SK-N-SH (cell line): ENCODE measurements at regions not wholly inside any gene's neighbourhood (a gene's known extent, or its start where the extent isn't known, plus 50 kb on each side); places are given as distances from the start of the nearest gene placed in this dataset.

Experiments
- CTCF ChIA-PET: fragments of 300-600, 350-600 bp; formaldehyde crosslinking; extraction: SDS; loops from one replicate; lab custom pipeline; 2021; lab: Yijun Ruan, JAX
- POLR2A ChIA-PET: fragments of 350-600 bp; sonication (Branson Sonifier 250); formaldehyde crosslinking; extraction: SDS; loops from one replicate; lab custom pipeline; 2020; ENCODE audit warnings: antibody characterized with exemption, inconsistent platforms; lab: Yijun Ruan, JAX
- DNase-seq: peaks from one replicate; pipeline ENCODE4 v3.0.0; 2012
- H2AFZ ChIP-seq: fragments of 200-600 bp; sonication (generic); 2 replicates; pipeline ENCODE4 v1.8.1; 2016; ENCODE audit warnings: antibody characterized with exemption, mild to moderate bottlenecking, low read depth
- H3F3A ChIP-seq: fragments of 200-600 bp; sonication (generic); replicated peaks from 2 replicates; pipeline ENCODE3; 2016; ENCODE audit warnings: antibody characterized with exemption, mild to moderate bottlenecking; ENCODE audit not compliant: insufficient read depth
- H3K27ac ChIP-seq, 2 experiments: fragments of 200-500 bp in 1 of 2; fragments of 200-600 bp in 1 of 2; sonication (Bioruptor generic) in 1 of 2; sonication (generic), shearing (Covaris generic) in 1 of 2; 2 replicates each; pipeline versions ENCODE4 v1.5.1 to v1.6.1; 2014 to 2016; ENCODE audit warnings: low read depth in 2 of 2, inconsistent platforms in 1 of 2, low read length in 1 of 2, mild to moderate bottlenecking in 1 of 2, mixed read lengths in 1 of 2
- H3K27me3 ChIP-seq: fragments of 200-600 bp; sonication (generic), shearing (Covaris generic); 2 replicates; pipeline ENCODE4 v1.6.1; 2016; ENCODE audit warnings: mixed run types; ENCODE audit not compliant: insufficient read depth
- H3K36me3 ChIP-seq, 2 experiments: fragments of 200-500 bp in 1 of 2; fragments of 200-600 bp in 1 of 2; sonication (Bioruptor generic) in 1 of 2; sonication (generic) in 1 of 2; replicated peaks in 1 of 2; 2 replicates each; pipeline versions ENCODE3 to v1.5.1; 2014 to 2016; ENCODE audit warnings: low read length in 1 of 2, mild to moderate bottlenecking in 1 of 2; ENCODE audit not compliant: insufficient read depth in 2 of 2, control insufficient read depth in 1 of 2
- H3K4me1 ChIP-seq, 2 experiments: fragments of 200-500 bp in 1 of 2; fragments of 200-600 bp in 1 of 2; sonication (Bioruptor generic) in 1 of 2; sonication (generic), shearing (Covaris generic) in 1 of 2; 2 replicates each; pipeline versions ENCODE4 v1.5.1 to v1.6.1; 2014 to 2016; ENCODE audit warnings: low read depth in 1 of 2, low read length in 1 of 2, mixed run types in 1 of 2; ENCODE audit not compliant: insufficient read depth in 2 of 2, control insufficient read depth in 1 of 2
- H3K4me2 ChIP-seq: fragments of 200-600 bp; sonication (generic), shearing (Covaris generic); 2 replicates; pipeline ENCODE4 v1.6.1; 2017; ENCODE audit warnings: mixed run types
- H3K4me3 ChIP-seq, 2 experiments: fragments of 200-500 bp in 1 of 2; fragments of 200-600 bp in 1 of 2; sonication (Bioruptor generic) in 1 of 2; sonication (generic), shearing (Covaris generic) in 1 of 2; 2 replicates each; pipeline versions ENCODE4 v1.5.1 to v1.8.1; 2014 to 2016; ENCODE audit warnings: low read depth in 2 of 2, inconsistent platforms in 1 of 2, low read length in 1 of 2, mild to moderate bottlenecking in 1 of 2, mixed read lengths in 1 of 2, moderate library complexity in 1 of 2
- H3K79me2 ChIP-seq: fragments of 200-600 bp; sonication (generic); 2 replicates; pipeline ENCODE4 v1.8.1; 2017; ENCODE audit warnings: mild to moderate bottlenecking; ENCODE audit not compliant: insufficient read depth
- H3K9ac ChIP-seq: fragments of 200-600 bp; sonication (generic); 2 replicates; pipeline ENCODE4 v1.6.1; 2017; ENCODE audit warnings: mixed run types
- H3K9me2 ChIP-seq: fragments of 200-600 bp; sonication (generic); 2 replicates; pipeline ENCODE4 v1.6.1; 2017; ENCODE audit warnings: mixed run types
- H3K9me3 ChIP-seq: fragments of 200-600 bp; sonication (generic); 2 replicates; pipeline ENCODE4 v1.6.1; 2017; ENCODE audit warnings: mixed run types, mild to moderate bottlenecking, moderate library complexity
- H4K20me1 ChIP-seq: fragments of 200-600 bp; sonication (generic); 2 replicates; pipeline ENCODE4 v1.6.1; 2017; ENCODE audit warnings: mild to moderate bottlenecking, mixed run types; ENCODE audit not compliant: insufficient read depth
- EP300 ChIP-seq, 2 experiments: IDR thresholded peaks; 2 replicates each; pipeline versions ENCODE4 v1.4.0 to v1.6.1; 2012; ENCODE audit warnings: borderline replicate concordance in 1 of 2, low read depth in 1 of 2, low read length in 1 of 2
- FOSL2 ChIP-seq: IDR thresholded peaks from 2 replicates; pipeline ENCODE4 v1.4.0; 2012; ENCODE audit warnings: low read depth, mild to moderate bottlenecking, moderate library complexity, borderline replicate concordance
- FOXM1 ChIP-seq: IDR thresholded peaks from 2 replicates; pipeline ENCODE4 v1.4.0; 2012; ENCODE audit warnings: low read depth, mild to moderate bottlenecking
- JUND ChIP-seq: IDR thresholded peaks from 2 replicates; pipeline ENCODE4 v1.4.0; 2012
- MXI1 ChIP-seq: IDR thresholded peaks from 2 replicates; pipeline ENCODE4 v1.6.1; 2012; ENCODE audit warnings: mild to moderate bottlenecking, low read depth, low read length, improper control_type of control experiment
- POLR2AphosphoS5 ChIP-seq: IDR thresholded peaks from 2 replicates; pipeline ENCODE4 v1.6.1; 2012; ENCODE audit warnings: low read depth, low read length
- RAD21 ChIP-seq: IDR thresholded peaks from 2 replicates; pipeline ENCODE4 v1.6.1; 2012; ENCODE audit warnings: mild to moderate bottlenecking, low read length
- RCOR1 ChIP-seq: fragments of 150-350 bp; IDR thresholded peaks from 2 replicates; pipeline ENCODE4 v1.6.1; 2017; ENCODE audit warnings: antibody characterized with exemption, low read length
- RFX5 ChIP-seq: IDR thresholded peaks from 2 replicates; pipeline ENCODE4 v1.6.1; 2012; ENCODE audit warnings: mild to moderate bottlenecking, improper control_type of control experiment, low read length
- TAF1 ChIP-seq: IDR thresholded peaks from 2 replicates; pipeline ENCODE4 v1.6.1; 2012; ENCODE audit warnings: low read depth, mild to moderate bottlenecking, low read length, moderate library complexity, borderline replicate concordance
- TCF12 ChIP-seq: IDR thresholded peaks from 2 replicates; pipeline ENCODE4 v1.4.0; 2012
- TEAD4 ChIP-seq: IDR thresholded peaks from 2 replicates; pipeline ENCODE4 v1.4.0; 2012; ENCODE audit warnings: mild to moderate bottlenecking, borderline replicate concordance; ENCODE audit not compliant: insufficient read depth
- whole genome bisulfite sequencing: methylation state at CpG from one replicate; pipeline ENCODE4 v1.1.6; 2017; ENCODE audit warnings: low lambda C conversion rate; 5-methylcytosine and 5-hydroxymethylcytosine counted together
- TF ChIP-seq, protein P1 (sequence below): IDR thresholded peaks from 2 replicates; pipeline ENCODE4 v1.4.0; 2012; ENCODE audit warnings: low read depth
- TF ChIP-seq, protein P2 (sequence below): IDR thresholded peaks from 2 replicates; pipeline ENCODE4 v1.6.1; 2012; ENCODE audit warnings: mild to moderate bottlenecking, low read depth, low read length, moderate library complexity
- TF ChIP-seq, protein P3 (sequence below): fragments of 150-350 bp; IDR thresholded peaks from 2 replicates; pipeline ENCODE4 v1.6.1; 2017; ENCODE audit warnings: antibody characterized with exemption, low read length, low read depth, borderline replicate concordance

DNA sequence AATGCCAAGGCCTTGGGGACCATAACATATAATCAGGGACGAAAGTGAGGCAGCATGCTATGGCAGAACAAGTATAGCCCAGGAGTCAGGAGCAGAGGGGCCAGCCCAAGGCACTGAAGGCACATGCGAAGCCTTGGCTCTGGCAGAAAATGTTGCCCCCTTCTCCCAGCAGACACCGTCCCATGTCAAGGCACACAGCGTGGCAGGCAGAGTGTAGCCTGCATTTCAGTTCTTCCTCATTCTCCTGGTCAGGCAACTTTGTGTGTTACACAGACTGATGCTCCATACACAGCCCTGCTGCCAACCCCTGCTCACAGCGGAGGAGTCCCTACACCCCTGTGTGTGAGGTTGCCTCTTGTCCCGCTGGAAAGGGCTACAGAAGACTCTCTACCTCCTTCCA, 480.8 kb downstream of the BCL11A start:
- Histone ChIP-seq H3K4me3 (no peak overlapping the region), H3K27ac (no peak overlapping the region), H3K27me3 (no peaks in the 10 kb centered on the region), H3K79me2 (no peaks in the 10 kb centered on the region), H3K36me3 (no peaks in the 10 kb centered on the region), H3K9me2 (no peaks in the 10 kb centered on the region), H3F3A (no peaks in the 10 kb centered on the region), H3K4me1 (peaks cover 0 to 3% of the 10 kb centered on the region in 2 experiments; a peak in 1 of 4 replicates), H3K9ac (no peak overlapping the region), H3K4me2 (no peak overlapping the region), H2AFZ (no peak overlapping the region), H4K20me1 (no peaks in the 10 kb centered on the region), H3K9me3 (no peaks in the 10 kb centered on the region)
- 59% methylated on average over 6 of the region's 6 CpGs for WGBS
- ChIA-PET CTCF (no interaction called here), POLR2A (no interaction called here)
- no peak for TF ChIP-seq TCF12
- no peak for TF ChIP-seq EP300 (IDR thresholded peaks at IDR 0.05; ENCODE audit: borderline replicate concordance in 1 of 2, low read depth in 1 of 2, low read length in 1 of 2)
- TF ChIP-seq TEAD4 = no peak
- no peak for TF ChIP-seq RCOR1
- no peak for TF ChIP-seq MXI1
- no peak for TF ChIP-seq FOXM1
- no peak for TF ChIP-seq POLR2AphosphoS5
- TF ChIP-seq, protein P1, sequence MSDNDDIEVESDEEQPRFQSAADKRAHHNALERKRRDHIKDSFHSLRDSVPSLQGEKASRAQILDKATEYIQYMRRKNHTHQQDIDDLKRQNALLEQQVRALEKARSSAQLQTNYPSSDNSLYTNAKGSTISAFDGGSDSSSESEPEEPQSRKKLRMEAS = no peak
- TF ChIP-seq FOSL2 = no peak
- TF ChIP-seq, protein P2, sequence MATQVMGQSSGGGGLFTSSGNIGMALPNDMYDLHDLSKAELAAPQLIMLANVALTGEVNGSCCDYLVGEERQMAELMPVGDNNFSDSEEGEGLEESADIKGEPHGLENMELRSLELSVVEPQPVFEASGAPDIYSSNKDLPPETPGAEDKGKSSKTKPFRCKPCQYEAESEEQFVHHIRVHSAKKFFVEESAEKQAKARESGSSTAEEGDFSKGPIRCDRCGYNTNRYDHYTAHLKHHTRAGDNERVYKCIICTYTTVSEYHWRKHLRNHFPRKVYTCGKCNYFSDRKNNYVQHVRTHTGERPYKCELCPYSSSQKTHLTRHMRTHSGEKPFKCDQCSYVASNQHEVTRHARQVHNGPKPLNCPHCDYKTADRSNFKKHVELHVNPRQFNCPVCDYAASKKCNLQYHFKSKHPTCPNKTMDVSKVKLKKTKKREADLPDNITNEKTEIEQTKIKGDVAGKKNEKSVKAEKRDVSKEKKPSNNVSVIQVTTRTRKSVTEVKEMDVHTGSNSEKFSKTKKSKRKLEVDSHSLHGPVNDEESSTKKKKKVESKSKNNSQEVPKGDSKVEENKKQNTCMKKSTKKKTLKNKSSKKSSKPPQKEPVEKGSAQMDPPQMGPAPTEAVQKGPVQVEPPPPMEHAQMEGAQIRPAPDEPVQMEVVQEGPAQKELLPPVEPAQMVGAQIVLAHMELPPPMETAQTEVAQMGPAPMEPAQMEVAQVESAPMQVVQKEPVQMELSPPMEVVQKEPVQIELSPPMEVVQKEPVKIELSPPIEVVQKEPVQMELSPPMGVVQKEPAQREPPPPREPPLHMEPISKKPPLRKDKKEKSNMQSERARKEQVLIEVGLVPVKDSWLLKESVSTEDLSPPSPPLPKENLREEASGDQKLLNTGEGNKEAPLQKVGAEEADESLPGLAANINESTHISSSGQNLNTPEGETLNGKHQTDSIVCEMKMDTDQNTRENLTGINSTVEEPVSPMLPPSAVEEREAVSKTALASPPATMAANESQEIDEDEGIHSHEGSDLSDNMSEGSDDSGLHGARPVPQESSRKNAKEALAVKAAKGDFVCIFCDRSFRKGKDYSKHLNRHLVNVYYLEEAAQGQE = no peak
- DNase-seq = no peak

DNA sequence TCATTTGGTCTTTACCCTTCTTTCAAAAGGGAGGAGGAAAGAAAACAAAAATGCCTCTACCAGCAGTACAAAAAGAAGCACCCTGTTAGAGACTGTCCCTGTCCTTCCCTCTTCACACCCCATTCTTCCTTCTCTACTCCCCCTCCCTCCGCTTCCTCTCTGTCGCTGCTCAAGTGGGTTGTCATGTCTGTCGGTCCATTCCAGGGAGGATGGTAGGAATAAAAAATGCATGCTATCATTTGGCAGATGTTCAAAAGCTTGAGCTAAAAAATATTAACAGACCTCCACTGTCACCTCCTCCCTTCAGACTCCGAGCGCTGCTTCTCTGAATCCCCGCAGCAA, 482.0 kb downstream of the BCL11A start:
- DNase-seq = no peak
- TF ChIP-seq TCF12 = no peak
- TF ChIP-seq EP300 (IDR thresholded peaks at IDR 0.05; ENCODE audit: borderline replicate concordance in 1 of 2, low read depth in 1 of 2, low read length in 1 of 2) = no peak
- no peak for TF ChIP-seq TAF1
- TF ChIP-seq JUND = no peak
- TF ChIP-seq RFX5 = no peak
- TF ChIP-seq, protein P3, sequence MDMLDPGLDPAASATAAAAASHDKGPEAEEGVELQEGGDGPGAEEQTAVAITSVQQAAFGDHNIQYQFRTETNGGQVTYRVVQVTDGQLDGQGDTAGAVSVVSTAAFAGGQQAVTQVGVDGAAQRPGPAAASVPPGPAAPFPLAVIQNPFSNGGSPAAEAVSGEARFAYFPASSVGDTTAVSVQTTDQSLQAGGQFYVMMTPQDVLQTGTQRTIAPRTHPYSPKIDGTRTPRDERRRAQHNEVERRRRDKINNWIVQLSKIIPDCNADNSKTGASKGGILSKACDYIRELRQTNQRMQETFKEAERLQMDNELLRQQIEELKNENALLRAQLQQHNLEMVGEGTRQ = no peak
- no peak for TF ChIP-seq RAD21
- TF ChIP-seq FOXM1 = no peak
- TF ChIP-seq, all 33 proteins: peak for 0
- POLR2A ChIA-PET = no interaction called here
- Histone ChIP-seq H3K9me2 (no peaks in the 10 kb centered on the region), H4K20me1 (no peaks in the 10 kb centered on the region), H3K79me2 (no peaks in the 10 kb centered on the region), H3F3A (no peaks in the 10 kb centered on the region), H3K36me3 (no peaks in the 10 kb centered on the region), H3K4me3 (no peak overlapping the region), H3K9me3 (no peaks in the 10 kb centered on the region), H3K27ac (no peak overlapping the region), H3K4me1 (peaks cover 0 to 3% of the 10 kb centered on the region in 2 experiments; a peak in 2 of 4 replicates), H3K4me2 (no peak overlapping the region), H3K9ac (no peak overlapping the region), H2AFZ (no peak overlapping the region), H3K27me3 (no peaks in the 10 kb centered on the region)
- CTCF ChIA-PET = interaction anchor here (0.8 kb wide), 1 partner anchor 9 kb away, joined by 3 read pairs; no protein-coding TSS in a partner anchor
- 39% methylated on average over 6 of the region's 6 CpGs for WGBS
